ENCODE measurements at regions not wholly inside any gene's neighbourhood (a gene's known extent, or its start where the extent isn't known, plus 50 kb on each side); places are given as distances from the start of the nearest gene placed in this dataset.
"Not testable (repeated sequence)": the region's sequence is repeated elsewhere in the genome, so short reads cannot be mapped to it uniquely, and the experiment has no call there.

GRCh38 chr20:53778041-53778516 is 184.4 kb upstream of the ZNF217 start:
- DNase-seq (ENCODE audit: low read depth in 3 of 3, low spot score in 2 of 3) = no peak

GRCh38 chr20:53777402-53777801 is 183.8 kb upstream of the ZNF217 start:
- not testable (repeated sequence) for DNase-seq (ENCODE audit: low read depth in 3 of 3, low spot score in 2 of 3)

GRCh38 chr20:53776858-53777257 is 183.2 kb upstream of the ZNF217 start:
- no peak for DNase-seq (ENCODE audit: low read depth in 3 of 3, low spot score in 2 of 3)

- no peak for DNase-seq (ENCODE audit: low read depth in 3 of 3, low spot score in 2 of 3)
Observed at GRCh38 chr20:53774461-53775203, 181.0 kb upstream of the ZNF217 start.

GRCh38 chr20:53773792-53774401 is 180.3 kb upstream of the ZNF217 start:
- DNase-seq (ENCODE audit: low read depth in 3 of 3, low spot score in 2 of 3) = no peak

GRCh38 chr20:53773066-53773791 is 179.6 kb upstream of the ZNF217 start:
- not testable (repeated sequence) for DNase-seq (ENCODE audit: low read depth in 3 of 3, low spot score in 2 of 3)

GRCh38 chr20:53769041-53769440 is 175.4 kb upstream of the ZNF217 start:
- DNase-seq (ENCODE audit: low read depth in 3 of 3, low spot score in 2 of 3) = no peak

GRCh38 chr20:53768329-53768728 is 174.7 kb upstream of the ZNF217 start:
- no peak for DNase-seq (ENCODE audit: low read depth in 3 of 3, low spot score in 2 of 3)

- no peak for DNase-seq (ENCODE audit: low read depth in 3 of 3, low spot score in 2 of 3)
Observed at GRCh38 chr20:53767206-53767930, 173.7 kb upstream of the ZNF217 start.

GRCh38 chr20:53764415-53764800 is 170.8 kb upstream of the ZNF217 start:
- no peak for DNase-seq (ENCODE audit: low read depth in 3 of 3, low spot score in 2 of 3)

GRCh38 chr20:53763707-53764414 is 170.2 kb upstream of the ZNF217 start:
- peak in 1 of 3 donors; percentile 51 for DNase-seq (ENCODE audit: low read depth in 3 of 3, low spot score in 2 of 3)

GRCh38 chr20:53762423-53762798 is 168.8 kb upstream of the ZNF217 start:
- DNase-seq (ENCODE audit: low read depth in 3 of 3, low spot score in 2 of 3) = not testable (repeated sequence)

GRCh38 chr20:53760025-53760441 is 166.4 kb upstream of the ZNF217 start:
- no peak for DNase-seq (ENCODE audit: low read depth in 3 of 3, low spot score in 2 of 3)

- no peak for DNase-seq (ENCODE audit: low read depth in 3 of 3, low spot score in 2 of 3)
Observed at GRCh38 chr20:53757472-53757913, 163.9 kb upstream of the ZNF217 start.

- no peak for DNase-seq (ENCODE audit: low read depth in 3 of 3, low spot score in 2 of 3)
Observed at GRCh38 chr20:53755733-53756531, 162.3 kb upstream of the ZNF217 start.

GRCh38 chr20:53753880-53754459 is 160.3 kb upstream of the ZNF217 start:
- DNase-seq (ENCODE audit: low read depth in 3 of 3, low spot score in 2 of 3) = no peak

GRCh38 chr20:53752971-53753879 is 159.6 kb upstream of the ZNF217 start:
- DNase-seq (ENCODE audit: low read depth in 3 of 3, low spot score in 2 of 3) = no peak

GRCh38 chr20:53752583-53752970 is 158.9 kb upstream of the ZNF217 start:
- no peak for DNase-seq (ENCODE audit: low read depth in 3 of 3, low spot score in 2 of 3)
